ENCODE measurements at regions not wholly inside any gene's neighbourhood (a gene's known extent, or its start where the extent isn't known, plus 50 kb on each side); places are given as distances from the start of the nearest gene placed in this dataset.

GRCh38 chr2:132279344-132279743, 117.6 kb upstream of the ANKRD30BL start:
- no peak for TF ChIP-seq CEBPB (IDR thresholded peaks at IDR 0.05)
- no peak for TF ChIP-seq EP300 (IDR thresholded peaks at IDR 0.05; ENCODE audit: borderline replicate concordance)
- TF ChIP-seq CREB1 (IDR thresholded peaks at IDR 0.05; ENCODE audit: low read depth) = no peak
- TF ChIP-seq TCF12 (IDR thresholded peaks at IDR 0.05; ENCODE audit: low read depth) = no peak
- TF ChIP-seq YY1 (IDR thresholded peaks at IDR 0.05; ENCODE audit: low read depth) = no peak
- no peak for TF ChIP-seq NFIC (IDR thresholded peaks at IDR 0.05)
- no peak for TF ChIP-seq MAX (IDR thresholded peaks at IDR 0.05)

GRCh38 chr2:132279930-132280615, 118.3 kb upstream of the ANKRD30BL start:
- TF ChIP-seq YY1 (IDR thresholded peaks at IDR 0.05; ENCODE audit: low read depth) = no peak
- no peak for TF ChIP-seq RAD21 (IDR thresholded peaks at IDR 0.05; ENCODE audit: low read depth)
- no peak for TF ChIP-seq TAF1 (IDR thresholded peaks at IDR 0.05; ENCODE audit: low read depth)
- TF ChIP-seq NFIC (IDR thresholded peaks at IDR 0.05) = no peak
- TF ChIP-seq ZBTB7A (IDR thresholded peaks at IDR 0.05; ENCODE audit: low read depth) = no peak
- no peak for TF ChIP-seq EGR1 (IDR thresholded peaks at IDR 0.05)
- no peak for TF ChIP-seq TCF12 (IDR thresholded peaks at IDR 0.05; ENCODE audit: low read depth)
- TF ChIP-seq CEBPB (IDR thresholded peaks at IDR 0.05) = no peak
- TF ChIP-seq REST (IDR thresholded peaks at IDR 0.05; ENCODE audit: low read depth) = no peak
- no peak for TF ChIP-seq FOXM1 (IDR thresholded peaks at IDR 0.05; ENCODE audit: borderline replicate concordance, low read depth)
- no peak for TF ChIP-seq USF1 (IDR thresholded peaks at IDR 0.05)

- TF ChIP-seq TEAD4 (IDR thresholded peaks at IDR 0.05) = no peak
- no peak for TF ChIP-seq TAF1 (IDR thresholded peaks at IDR 0.05; ENCODE audit: low read depth)
- no peak for TF ChIP-seq CEBPB (IDR thresholded peaks at IDR 0.05)
Observed at GRCh38 chr2:132280912-132281311, 119.2 kb upstream of the ANKRD30BL start.

GRCh38 chr2:132282911-132283310, 121.2 kb upstream of the ANKRD30BL start:
- TF ChIP-seq ZBTB7A (IDR thresholded peaks at IDR 0.05; ENCODE audit: low read depth) (no peak), FOXM1 (IDR thresholded peaks at IDR 0.05; ENCODE audit: borderline replicate concordance, low read depth) (no peak), USF1 (IDR thresholded peaks at IDR 0.05) (no peak), REST (IDR thresholded peaks at IDR 0.05; ENCODE audit: low read depth) (no peak), TCF12 (IDR thresholded peaks at IDR 0.05; ENCODE audit: low read depth) (no peak)

GRCh38 chr2:132349092-132349687, 67.4 kb upstream of the GPR39 start:
- TF ChIP-seq RAD21 (IDR thresholded peaks at IDR 0.05; ENCODE audit: low read depth) = peak; percentile 77

GRCh38 chr2:132352481-132353001, 64.1 kb upstream of the GPR39 start:
- TF ChIP-seq MAX (IDR thresholded peaks at IDR 0.05) = peak; percentile 68
